ENCODE measurements at regions not wholly inside any gene's neighbourhood (a gene's known extent, or its start where the extent isn't known, plus 50 kb on each side); places are given as distances from the start of the nearest gene placed in this dataset.

DNA sequence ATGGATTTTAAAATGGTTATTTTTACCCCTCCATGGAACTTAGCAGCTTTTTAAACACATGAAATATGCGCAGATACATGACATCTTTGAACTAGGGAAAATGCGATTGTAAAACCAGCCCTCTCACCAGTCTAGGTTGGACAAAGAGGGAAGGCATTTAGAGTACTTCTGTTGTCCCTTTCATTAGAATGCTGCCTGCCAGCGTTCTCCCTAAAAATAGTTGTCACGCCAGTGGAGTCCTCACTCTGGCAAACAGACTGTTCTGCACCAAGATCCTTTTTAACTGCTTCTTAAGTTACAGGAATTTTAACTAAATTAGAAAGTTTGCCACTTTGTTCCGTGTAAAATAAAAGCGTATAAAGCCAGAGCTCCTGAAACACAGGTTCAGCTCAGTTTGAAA lies 295.3 kb downstream of the VPS13C start:
- Histone ChIP-seq H3K27ac (ENCODE audit: low read depth, low read length, poor library complexity, severe bottlenecking) (no peak overlapping the region), H3K27me3 (ENCODE audit: insufficient read depth, low read length) (no peaks in the 10 kb centered on the region)

DNA sequence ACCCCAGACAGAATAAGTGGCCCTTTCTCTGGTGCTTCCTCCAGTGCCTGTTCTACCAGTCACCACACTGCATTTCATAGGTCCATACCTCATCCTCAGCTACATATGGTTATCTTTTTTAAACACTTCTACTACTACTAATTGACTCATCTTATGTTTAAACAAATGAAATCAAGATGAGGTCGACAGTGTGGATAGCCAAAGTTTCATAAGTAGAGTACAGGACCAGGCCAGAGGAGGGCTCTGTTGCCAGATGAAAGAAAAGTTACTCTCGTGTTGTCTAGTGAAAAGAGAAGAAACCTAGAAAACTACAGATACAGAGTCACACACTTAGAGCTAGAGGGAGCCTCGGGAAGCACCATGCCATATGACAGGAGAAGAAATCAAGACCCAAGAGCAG lies 296.1 kb downstream of the VPS13C start:
- no peak for TF ChIP-seq EZH2 (IDR thresholded peaks at IDR 0.05; ENCODE audit: borderline replicate concordance, low read length)
- no peak for TF ChIP-seq CTCF (IDR thresholded peaks at IDR 0.05; ENCODE audit: low read length)

More for the DNA sequence above, 295.3 kb downstream of the VPS13C start:
- Histone ChIP-seq H3K79me2 (ENCODE audit: insufficient read depth, low read length) (no peaks in the 10 kb centered on the region), H3K9me2 (ENCODE audit: low read depth, low read length) (no peaks in the 10 kb centered on the region), H2AFZ (ENCODE audit: low read length) (no peak overlapping the region), H3K4me2 (ENCODE audit: low read length) (no peak overlapping the region), H3K36me3 (ENCODE audit: insufficient read depth, low read length) (no peaks in the 10 kb centered on the region), H3K4me3 (ENCODE audit: low read depth, low read length, poor library complexity, severe bottlenecking) (no peak overlapping the region), H4K20me1 (ENCODE audit: insufficient read depth, low read length) (no peaks in the 10 kb centered on the region), H3K9me3 (ENCODE audit: low read length) (no peaks in the 10 kb centered on the region), H3F3A (ENCODE audit: insufficient read depth, low read length) (no peaks in the 10 kb centered on the region), H3K9ac (ENCODE audit: low read length) (no peak overlapping the region), H3K4me1 (ENCODE audit: insufficient read depth, low read length, severe bottlenecking) (no peaks in the 10 kb centered on the region)
- TF ChIP-seq CTCF (IDR thresholded peaks at IDR 0.05; ENCODE audit: low read length), result no peak
- TF ChIP-seq EZH2 (IDR thresholded peaks at IDR 0.05; ENCODE audit: borderline replicate concordance, low read length), result no peak

GRCh38 chr15:61762676-61763075 lies 297.6 kb downstream of the VPS13C start:
- no peaks in the 10 kb centered on the region for H3K4me1 ChIP-seq (ENCODE audit: insufficient read depth, low read length, severe bottlenecking)
- no peak overlapping the region for H3K4me2 ChIP-seq (ENCODE audit: low read length)
- no peaks in the 10 kb centered on the region for H3K36me3 ChIP-seq (ENCODE audit: insufficient read depth, low read length)
- no peaks in the 10 kb centered on the region for H3K9me3 ChIP-seq (ENCODE audit: low read length)
- no peak overlapping the region for H3K9ac ChIP-seq (ENCODE audit: low read length)
- no peaks in the 10 kb centered on the region for H3F3A ChIP-seq (ENCODE audit: insufficient read depth, low read length)
- H3K4me3 ChIP-seq (ENCODE audit: low read depth, low read length, poor library complexity, severe bottlenecking), result no peak overlapping the region
- no peaks in the 10 kb centered on the region for H3K27me3 ChIP-seq (ENCODE audit: insufficient read depth, low read length)
- H3K27ac ChIP-seq (ENCODE audit: low read depth, low read length, poor library complexity, severe bottlenecking), result no peak overlapping the region
- H3K79me2 ChIP-seq (ENCODE audit: insufficient read depth, low read length), result no peaks in the 10 kb centered on the region
- H2AFZ ChIP-seq (ENCODE audit: low read length), result no peak overlapping the region
- no peaks in the 10 kb centered on the region for H4K20me1 ChIP-seq (ENCODE audit: insufficient read depth, low read length)
- H3K9me2 ChIP-seq (ENCODE audit: low read depth, low read length), result no peaks in the 10 kb centered on the region
- no peak for TF ChIP-seq CTCF (IDR thresholded peaks at IDR 0.05; ENCODE audit: low read length)
- TF ChIP-seq EZH2 (IDR thresholded peaks at IDR 0.05; ENCODE audit: borderline replicate concordance, low read length), result no peak

More for the DNA sequence above, 296.1 kb downstream of the VPS13C start:
- Histone ChIP-seq H3K27ac (ENCODE audit: low read depth, low read length, poor library complexity, severe bottlenecking) (no peak overlapping the region), H3K79me2 (ENCODE audit: insufficient read depth, low read length) (no peaks in the 10 kb centered on the region), H3K27me3 (ENCODE audit: insufficient read depth, low read length) (no peaks in the 10 kb centered on the region), H3K9me2 (ENCODE audit: low read depth, low read length) (no peaks in the 10 kb centered on the region), H2AFZ (ENCODE audit: low read length) (no peak overlapping the region), H3K9ac (ENCODE audit: low read length) (no peak overlapping the region), H3F3A (ENCODE audit: insufficient read depth, low read length) (no peaks in the 10 kb centered on the region), H3K4me2 (ENCODE audit: low read length) (no peak overlapping the region), H3K4me1 (ENCODE audit: insufficient read depth, low read length, severe bottlenecking) (no peaks in the 10 kb centered on the region), H3K36me3 (ENCODE audit: insufficient read depth, low read length) (no peaks in the 10 kb centered on the region), H4K20me1 (ENCODE audit: insufficient read depth, low read length) (no peaks in the 10 kb centered on the region), H3K4me3 (ENCODE audit: low read depth, low read length, poor library complexity, severe bottlenecking) (no peak overlapping the region), H3K9me3 (ENCODE audit: low read length) (no peaks in the 10 kb centered on the region)
